ENCODE measurements at regions not wholly inside any gene's neighbourhood (a gene's known extent, or its start where the extent isn't known, plus 50 kb on each side); places are given as distances from the start of the nearest gene placed in this dataset.

- TF ChIP-seq, protein P1, sequence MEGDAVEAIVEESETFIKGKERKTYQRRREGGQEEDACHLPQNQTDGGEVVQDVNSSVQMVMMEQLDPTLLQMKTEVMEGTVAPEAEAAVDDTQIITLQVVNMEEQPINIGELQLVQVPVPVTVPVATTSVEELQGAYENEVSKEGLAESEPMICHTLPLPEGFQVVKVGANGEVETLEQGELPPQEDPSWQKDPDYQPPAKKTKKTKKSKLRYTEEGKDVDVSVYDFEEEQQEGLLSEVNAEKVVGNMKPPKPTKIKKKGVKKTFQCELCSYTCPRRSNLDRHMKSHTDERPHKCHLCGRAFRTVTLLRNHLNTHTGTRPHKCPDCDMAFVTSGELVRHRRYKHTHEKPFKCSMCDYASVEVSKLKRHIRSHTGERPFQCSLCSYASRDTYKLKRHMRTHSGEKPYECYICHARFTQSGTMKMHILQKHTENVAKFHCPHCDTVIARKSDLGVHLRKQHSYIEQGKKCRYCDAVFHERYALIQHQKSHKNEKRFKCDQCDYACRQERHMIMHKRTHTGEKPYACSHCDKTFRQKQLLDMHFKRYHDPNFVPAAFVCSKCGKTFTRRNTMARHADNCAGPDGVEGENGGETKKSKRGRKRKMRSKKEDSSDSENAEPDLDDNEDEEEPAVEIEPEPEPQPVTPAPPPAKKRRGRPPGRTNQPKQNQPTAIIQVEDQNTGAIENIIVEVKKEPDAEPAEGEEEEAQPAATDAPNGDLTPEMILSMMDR (conservative IDR thresholded peaks at IDR 0.05; ENCODE audit: low read length) = no peak
- no peak for TF ChIP-seq EZH2phosphoT487 (IDR thresholded peaks at IDR 0.05; ENCODE audit: borderline replicate concordance)
These were observed 498.1 kb downstream of the NLGN4X start for GRCh38 chrX:5730556-5730955.

Measured in Loucy (cell line).